BE2C (cell line): ENCODE measurements at regions not wholly inside any gene's neighbourhood (a gene's known extent, or its start where the extent isn't known, plus 50 kb on each side); places are given as distances from the start of the nearest gene placed in this dataset.

ENCODE experiments used
- DNase-seq: peaks from one replicate; pipeline ENCODE4 v3.0.0-alpha.2; 2020
- H3K27me3 ChIP-seq: fragments of 250-450 bp; sonication (Bioruptor Pico); 2 replicates; pipeline ENCODE4 v1.5.1; 2020; ENCODE audit warnings: mild to moderate bottlenecking
- H3K36me3 ChIP-seq: fragments of 250-450 bp; sonication (Bioruptor Pico); 2 replicates; pipeline ENCODE4 v1.5.1; 2020; ENCODE audit warnings: mild to moderate bottlenecking
- H3K4me1 ChIP-seq: fragments of 250-450 bp; sonication (Bioruptor Pico); 2 replicates; pipeline ENCODE4 v1.5.1; 2020
- H3K4me3 ChIP-seq: 2 replicates; pipeline ENCODE4 v1.5.1; 2011; ENCODE audit warnings: low read depth, low read length
- H3K9me3 ChIP-seq: fragments of 250-450 bp; sonication (Bioruptor Pico); 2 replicates; pipeline ENCODE4 v1.5.1; 2020
- CTCF ChIP-seq: IDR thresholded peaks from 2 replicates; pipeline ENCODE4 v1.5.1; 2012; ENCODE audit warnings: mild to moderate bottlenecking, low read depth, low read length

GRCh38 chr6:54595844-54596243 lies 250.7 kb upstream of the FAM83B start:
- DNase-seq: no peak
- Histone ChIP-seq H3K9me3 (no peaks in the 10 kb centered on the region; the same call in 1 of the 2 replicates), H3K36me3 (no peaks in the 10 kb centered on the region), H3K4me3 (no peak overlapping the region), H3K27me3 (no peaks in the 10 kb centered on the region), H3K4me1 (no peaks in the 10 kb centered on the region)
- no peak for TF ChIP-seq CTCF

- Histone ChIP-seq H3K4me3 (no peak overlapping the region), H3K9me3 (no peaks in the 10 kb centered on the region; the same call in 1 of the 2 replicates), H3K27me3 (no peaks in the 10 kb centered on the region), H3K36me3 (no peaks in the 10 kb centered on the region), H3K4me1 (no peaks in the 10 kb centered on the region)
- TF ChIP-seq CTCF: no peak
- no peak for DNase-seq
Measured at GRCh38 chr6:54598787-54599313, 247.7 kb upstream of the FAM83B start.

- H3K9me3 ChIP-seq: no peaks in the 10 kb centered on the region
- H3K27me3 ChIP-seq: no peaks in the 10 kb centered on the region
- no peak for DNase-seq
- no peak overlapping the region for H3K4me3 ChIP-seq
- TF ChIP-seq CTCF: no peak
- no peaks in the 10 kb centered on the region for H3K36me3 ChIP-seq
- no peaks in the 10 kb centered on the region for H3K4me1 ChIP-seq
Measured at GRCh38 chr6:54601600-54602300, 244.8 kb upstream of the FAM83B start.

GRCh38 chr6:54602591-54602990 lies 244.0 kb upstream of the FAM83B start:
- TF ChIP-seq CTCF: no peak
- Histone ChIP-seq H3K4me3 (no peak overlapping the region), H3K36me3 (no peaks in the 10 kb centered on the region), H3K9me3 (no peaks in the 10 kb centered on the region), H3K4me1 (no peaks in the 10 kb centered on the region), H3K27me3 (no peaks in the 10 kb centered on the region)
- DNase-seq: no peak

GRCh38 chr6:54609981-54610380 lies 236.6 kb upstream of the FAM83B start:
- Histone ChIP-seq H3K9me3 (no peaks in the 10 kb centered on the region), H3K36me3 (no peaks in the 10 kb centered on the region), H3K4me3 (no peak overlapping the region), H3K27me3 (no peaks in the 10 kb centered on the region), H3K4me1 (no peaks in the 10 kb centered on the region)
- no peak for TF ChIP-seq CTCF
- no peak for DNase-seq

- no peak for DNase-seq
- H3K36me3 ChIP-seq: no peaks in the 10 kb centered on the region
- TF ChIP-seq CTCF: no peak
- H3K9me3 ChIP-seq: no peaks in the 10 kb centered on the region
- H3K27me3 ChIP-seq: no peaks in the 10 kb centered on the region
- H3K4me3 ChIP-seq: no peak overlapping the region
- H3K4me1 ChIP-seq: no peaks in the 10 kb centered on the region
Measured at GRCh38 chr6:54613596-54613995, 233.0 kb upstream of the FAM83B start.
